Esophagus squamous epithelium (tissue), 4 donors: ENCODE measurements at regions not wholly inside any gene's neighbourhood (a gene's known extent, or its start where the extent isn't known, plus 50 kb on each side); places are given as distances from the start of the nearest gene placed in this dataset.

Source experiments
- POLR2A ChIP-seq, 4 donors: fragments of 450-650 bp; IDR thresholded peaks; one replicate each; pipeline ENCODE4 v1.6.1; 2017; ENCODE audit warnings: antibody characterized with exemption in 4 of 4, mild to moderate bottlenecking in 4 of 4, moderate library complexity in 3 of 4
- TF ChIP-seq, protein P1 (sequence below), 6 experiments: fragments of 450-650 bp in 4 of 6; fragments of 200-600 bp in 2 of 6; sonication (generic) in 2 of 6; IDR thresholded peaks; one replicate each; pipeline ENCODE4 v1.5.1; 2016 to 2019; ENCODE audit warnings: antibody characterized with exemption in 6 of 6, mild to moderate bottlenecking in 4 of 6, moderate library complexity in 4 of 6

DNA sequence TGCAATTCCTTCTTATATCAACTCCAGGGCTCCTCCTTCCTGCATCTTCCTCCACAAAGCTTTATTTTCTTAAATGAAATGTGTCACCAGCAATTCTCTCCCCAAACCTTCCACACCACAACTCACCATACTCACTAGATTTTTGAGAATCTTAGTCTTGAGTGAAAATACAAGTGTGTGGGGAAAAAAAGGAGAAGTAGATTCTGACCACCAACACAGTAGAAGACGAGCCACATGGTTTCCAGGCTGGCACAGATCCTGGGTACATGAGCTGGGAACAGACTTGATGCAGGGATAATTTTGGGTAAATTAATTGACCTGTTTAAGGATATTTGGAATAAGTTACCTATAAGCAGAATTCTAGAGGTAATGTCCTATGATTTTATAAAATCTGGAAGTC is 72.8 kb upstream of the KCNJ15 start:
- TF ChIP-seq, protein P1, sequence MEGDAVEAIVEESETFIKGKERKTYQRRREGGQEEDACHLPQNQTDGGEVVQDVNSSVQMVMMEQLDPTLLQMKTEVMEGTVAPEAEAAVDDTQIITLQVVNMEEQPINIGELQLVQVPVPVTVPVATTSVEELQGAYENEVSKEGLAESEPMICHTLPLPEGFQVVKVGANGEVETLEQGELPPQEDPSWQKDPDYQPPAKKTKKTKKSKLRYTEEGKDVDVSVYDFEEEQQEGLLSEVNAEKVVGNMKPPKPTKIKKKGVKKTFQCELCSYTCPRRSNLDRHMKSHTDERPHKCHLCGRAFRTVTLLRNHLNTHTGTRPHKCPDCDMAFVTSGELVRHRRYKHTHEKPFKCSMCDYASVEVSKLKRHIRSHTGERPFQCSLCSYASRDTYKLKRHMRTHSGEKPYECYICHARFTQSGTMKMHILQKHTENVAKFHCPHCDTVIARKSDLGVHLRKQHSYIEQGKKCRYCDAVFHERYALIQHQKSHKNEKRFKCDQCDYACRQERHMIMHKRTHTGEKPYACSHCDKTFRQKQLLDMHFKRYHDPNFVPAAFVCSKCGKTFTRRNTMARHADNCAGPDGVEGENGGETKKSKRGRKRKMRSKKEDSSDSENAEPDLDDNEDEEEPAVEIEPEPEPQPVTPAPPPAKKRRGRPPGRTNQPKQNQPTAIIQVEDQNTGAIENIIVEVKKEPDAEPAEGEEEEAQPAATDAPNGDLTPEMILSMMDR (IDR thresholded peaks at IDR 0.05), result no peak
- TF ChIP-seq POLR2A (IDR thresholded peaks at IDR 0.05), result no peak
